ENCODE measurements at regions not wholly inside any gene's neighbourhood (a gene's known extent, or its start where the extent isn't known, plus 50 kb on each side); places are given as distances from the start of the nearest gene placed in this dataset.

DNA sequence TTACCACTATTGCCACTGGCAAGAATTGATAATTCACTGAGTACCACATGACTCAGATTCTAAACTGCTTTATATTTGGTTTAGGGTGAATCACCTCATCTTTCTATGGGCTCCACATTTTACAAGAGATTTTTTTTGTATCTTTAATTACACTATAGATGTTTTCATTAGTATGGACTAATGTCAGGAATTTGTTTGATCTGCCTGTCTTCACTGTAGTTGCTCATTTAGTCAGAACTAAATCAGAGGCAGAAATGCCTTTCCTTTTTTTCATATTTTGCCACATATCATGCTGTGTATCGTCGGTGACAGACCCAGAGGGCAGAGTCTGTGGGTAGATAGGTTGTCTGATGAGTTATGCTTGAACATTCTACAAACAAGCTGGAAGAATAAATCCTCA lies 524.1 kb downstream of the METTL15 start:
- TF ChIP-seq GATA2 (IDR thresholded peaks at IDR 0.05; ENCODE audit: insufficient read depth, insufficient read length, low read depth, low read length) (no peak), EZH2 (IDR thresholded peaks at IDR 0.05; ENCODE audit: borderline replicate concordance, low read depth, low read length, severe bottlenecking) (no peak), POLR2A (IDR thresholded peaks at IDR 0.05; ENCODE audit: low read depth, low read length) (no peak), FOS (IDR thresholded peaks at IDR 0.05; ENCODE audit: borderline replicate concordance, insufficient read depth, low read length) (no peak), POLR2AphosphoS5 (IDR thresholded peaks at IDR 0.05; ENCODE audit: insufficient read depth, low read depth, low read length) (no peak), MAX (IDR thresholded peaks at IDR 0.05; ENCODE audit: insufficient read depth, insufficient read length) (no peak), MYC (IDR thresholded peaks at IDR 0.05; ENCODE audit: low read depth, low read length) (no peak), JUN (IDR thresholded peaks at IDR 0.05; ENCODE audit: borderline replicate concordance, insufficient read depth, insufficient read length, low read depth) (no peak)
- TF ChIP-seq, protein P1, sequence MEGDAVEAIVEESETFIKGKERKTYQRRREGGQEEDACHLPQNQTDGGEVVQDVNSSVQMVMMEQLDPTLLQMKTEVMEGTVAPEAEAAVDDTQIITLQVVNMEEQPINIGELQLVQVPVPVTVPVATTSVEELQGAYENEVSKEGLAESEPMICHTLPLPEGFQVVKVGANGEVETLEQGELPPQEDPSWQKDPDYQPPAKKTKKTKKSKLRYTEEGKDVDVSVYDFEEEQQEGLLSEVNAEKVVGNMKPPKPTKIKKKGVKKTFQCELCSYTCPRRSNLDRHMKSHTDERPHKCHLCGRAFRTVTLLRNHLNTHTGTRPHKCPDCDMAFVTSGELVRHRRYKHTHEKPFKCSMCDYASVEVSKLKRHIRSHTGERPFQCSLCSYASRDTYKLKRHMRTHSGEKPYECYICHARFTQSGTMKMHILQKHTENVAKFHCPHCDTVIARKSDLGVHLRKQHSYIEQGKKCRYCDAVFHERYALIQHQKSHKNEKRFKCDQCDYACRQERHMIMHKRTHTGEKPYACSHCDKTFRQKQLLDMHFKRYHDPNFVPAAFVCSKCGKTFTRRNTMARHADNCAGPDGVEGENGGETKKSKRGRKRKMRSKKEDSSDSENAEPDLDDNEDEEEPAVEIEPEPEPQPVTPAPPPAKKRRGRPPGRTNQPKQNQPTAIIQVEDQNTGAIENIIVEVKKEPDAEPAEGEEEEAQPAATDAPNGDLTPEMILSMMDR (IDR thresholded peaks at IDR 0.05; ENCODE audit: extremely low read depth in 1 of 2, insufficient read depth in 1 of 2, low read depth in 1 of 2, low read length in 2 of 2): no peak
- no peaks in the 10 kb centered on the region for H3K79me2 ChIP-seq (ENCODE audit: control insufficient read depth, insufficient read depth, low read length)
- ChIA-PET CTCF (interaction anchor here (1.9 kb wide), 1 partner anchor 13 kb away, joined by 4 read pairs; no protein-coding TSS in a partner anchor), POLR2A (no interaction called here)
- FAIRE-seq (no peak), DNase-seq (ENCODE audit: low read depth, low spot score) (no peak)
- no peak overlapping the region for H3K4me2 ChIP-seq (ENCODE audit: insufficient read depth, low read length)
- dilution Hi-C loops (cut with MboI; ENCODE audit: extremely low pct_ligation_motif_present, low sequenced_read_pairs) (no loop called here), intact Hi-C loops (cut with micrococcal nuclease) (no loop called here)
- H3K4me3 ChIP-seq (replicated peaks in 1 of 3; ENCODE audit: insufficient read depth in 1 of 3, low read depth in 1 of 3, low read length in 3 of 3): no peak overlapping the region
- no peaks in the 10 kb centered on the region for H3K4me1 ChIP-seq (ENCODE audit: control insufficient read depth, extremely low read depth, insufficient read depth, low read length)
- no TSS peak for BruUV-seq (replicated peaks)
- H3K9me1 ChIP-seq (replicated peaks; ENCODE audit: control insufficient read depth, extremely low read depth, insufficient read depth, low read length): no peaks in the 10 kb centered on the region
- H3K9me3 ChIP-seq (replicated peaks; ENCODE audit: control insufficient read depth, insufficient read depth, low read length): no peaks in the 10 kb centered on the region
- no peak overlapping the region for H3K9ac ChIP-seq (replicated peaks; ENCODE audit: extremely low read depth, insufficient read depth, low read length)
- H2AFZ ChIP-seq (ENCODE audit: low read depth, low read length): no peak overlapping the region
- no peaks in the 10 kb centered on the region for H3K27me3 ChIP-seq (ENCODE audit: control insufficient read depth in 2 of 2, insufficient read depth in 2 of 2, low read length in 2 of 2)
- H3K27ac ChIP-seq (ENCODE audit: insufficient read depth, low read depth, low read length): no peak overlapping the region
- no peaks in the 10 kb centered on the region for H4K20me1 ChIP-seq (replicated peaks; ENCODE audit: control insufficient read depth, extremely low read depth, insufficient read depth, low read length)
- H3K36me3 ChIP-seq (ENCODE audit: control insufficient read depth in 2 of 2, extremely low read depth in 1 of 2, insufficient read depth in 2 of 2, low read length in 2 of 2): no peaks in the 10 kb centered on the region
